ENCODE measurements at regions not wholly inside any gene's neighbourhood (a gene's known extent, or its start where the extent isn't known, plus 50 kb on each side); places are given as distances from the start of the nearest gene placed in this dataset.

DNA sequence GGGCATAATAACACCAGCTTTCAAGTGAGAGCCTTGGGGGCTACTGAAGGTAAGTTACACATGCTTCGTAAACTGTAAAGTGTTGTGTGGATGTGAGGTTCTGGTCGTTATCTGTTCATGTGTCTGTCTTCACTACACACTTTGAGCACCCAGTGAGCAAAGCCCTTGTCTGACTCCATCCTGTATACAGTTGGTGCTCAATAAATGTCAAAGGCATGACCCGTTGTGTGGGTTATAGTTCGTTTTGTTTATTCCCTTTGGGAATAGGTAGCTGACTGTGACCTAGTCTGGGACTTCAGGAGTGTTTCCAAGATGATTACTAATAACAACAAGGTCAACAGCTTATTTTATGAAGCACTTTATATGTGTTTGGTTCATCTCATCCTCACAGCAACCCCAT, 146.9 kb downstream of the MIAT start:
- DNase-seq (no peak), ATAC-seq (replicated peaks) (no peak)
- H3K4me1 Mint-ChIP-seq: peaks cover 0 to 7% of the 10 kb centered on the region in 2 donors
- H3K4me3 Mint-ChIP-seq: no peak overlapping the region
- no peaks in the 10 kb centered on the region for H3K9me3 Mint-ChIP-seq
- H3K27me3 Mint-ChIP-seq: no peaks in the 10 kb centered on the region
- H3K36me3 Mint-ChIP-seq: peaks cover 5% of the 10 kb centered on the region in 2 donors
- no peak overlapping the region for H3K27ac Mint-ChIP-seq

DNA sequence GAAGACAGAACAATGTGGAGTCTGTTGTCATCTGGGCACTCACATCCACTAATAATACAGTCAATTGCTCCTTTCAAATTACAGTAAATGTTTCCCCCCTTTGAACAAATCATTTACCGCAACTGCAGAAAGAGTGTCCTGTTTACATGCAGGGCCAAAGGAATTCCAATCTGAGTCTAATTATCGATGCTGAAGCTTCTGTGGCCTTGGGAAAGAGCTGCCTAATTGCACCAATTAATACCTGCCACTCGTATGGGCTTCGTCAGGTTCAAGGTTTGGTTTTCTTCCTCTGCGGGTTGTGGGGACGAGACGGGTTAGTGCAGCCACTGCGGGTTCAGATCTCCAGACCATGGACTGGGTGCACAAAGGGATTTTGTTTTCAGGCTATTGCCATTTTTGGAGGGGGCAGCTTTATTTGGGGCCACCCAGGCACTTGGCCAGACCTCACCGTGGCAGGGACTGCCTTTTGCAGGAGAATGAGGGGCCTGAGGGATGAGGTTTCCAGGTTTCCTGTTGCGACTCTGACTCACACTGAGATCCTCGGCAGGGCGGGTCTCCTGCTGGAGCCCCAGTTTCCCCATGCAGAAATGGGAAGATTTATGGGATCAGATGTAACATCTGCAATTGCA, 147.6 kb downstream of the MIAT start:
- H3K36me3 Mint-ChIP-seq: peaks cover 5% of the 10 kb centered on the region in 2 donors
- no peak overlapping the region for H3K27ac Mint-ChIP-seq
- H3K4me3 Mint-ChIP-seq: no peak overlapping the region
- DNase-seq: no peak
- H3K4me1 Mint-ChIP-seq: peaks cover 0 to 7% of the 10 kb centered on the region in 2 donors
- ATAC-seq (replicated peaks): no peak
- H3K9me3 Mint-ChIP-seq: no peaks in the 10 kb centered on the region
- H3K27me3 Mint-ChIP-seq: no peaks in the 10 kb centered on the region

DNA sequence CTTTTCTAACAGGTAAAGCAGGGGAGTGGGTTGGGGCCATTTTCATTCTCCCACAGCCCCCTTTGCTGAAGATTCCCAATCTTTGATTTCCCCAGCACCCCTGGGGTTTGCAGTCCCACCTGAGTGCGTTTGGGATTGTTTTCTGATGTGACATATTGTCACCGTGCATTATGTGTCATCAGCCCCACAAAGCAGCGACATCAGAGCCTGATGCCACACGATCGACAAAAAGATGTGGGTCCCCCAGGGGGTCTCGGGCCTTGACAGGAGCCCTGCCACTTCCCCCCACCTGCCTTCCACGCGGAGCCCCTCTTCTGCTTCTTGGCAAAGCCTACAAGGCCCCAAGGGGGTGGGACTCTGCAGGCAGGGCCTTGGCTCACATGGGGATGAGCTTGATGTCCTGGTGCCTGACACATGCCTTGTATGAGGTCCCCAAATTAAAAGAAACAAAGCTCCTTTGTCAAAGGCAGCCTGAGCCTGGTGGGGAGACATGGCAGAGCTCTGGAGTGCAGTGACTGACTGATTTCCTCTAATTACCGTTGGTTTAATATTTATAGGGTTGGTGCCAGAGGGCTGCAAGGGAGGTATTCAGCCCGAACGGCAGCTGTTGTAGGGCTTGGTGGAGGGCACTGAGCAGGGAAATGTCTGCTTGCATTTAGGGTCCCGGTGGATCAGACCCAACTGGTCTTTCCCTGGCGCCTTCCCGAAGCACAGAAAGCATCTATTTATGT, 149.2 kb downstream of the MIAT start:
- H3K27ac Mint-ChIP-seq: no peak overlapping the region
- H3K4me3 Mint-ChIP-seq: no peak overlapping the region
- H3K27me3 Mint-ChIP-seq: no peaks in the 10 kb centered on the region
- ATAC-seq (replicated peaks) (no peak), DNase-seq (no peak)
- no peaks in the 10 kb centered on the region for H3K9me3 Mint-ChIP-seq
- H3K4me1 Mint-ChIP-seq: no peaks in the 10 kb centered on the region
- peaks cover 7 to 11% of the 10 kb centered on the region in 2 donors for H3K36me3 Mint-ChIP-seq

DNA sequence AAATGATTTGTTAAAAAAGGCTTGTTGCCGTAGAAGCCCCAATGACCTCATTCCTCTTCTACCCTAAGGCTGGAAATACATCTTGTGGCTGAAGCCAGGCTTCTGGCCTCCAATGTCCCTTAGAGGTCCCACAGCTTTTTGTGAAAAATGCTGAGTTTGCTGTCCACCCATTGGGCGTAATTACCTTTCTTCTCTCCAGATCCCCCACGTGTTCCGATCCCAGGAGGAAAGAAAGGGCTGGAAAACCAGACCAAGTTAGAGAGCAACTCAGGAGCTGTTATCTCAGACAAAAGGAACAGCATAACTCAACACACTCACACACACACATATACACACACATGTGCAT, 154.2 kb downstream of the MIAT start:
- Mint-ChIP-seq H3K36me3 (peaks cover 4 to 13% of the 10 kb centered on the region in 2 donors), H3K27me3 (no peaks in the 10 kb centered on the region), H3K4me3 (no peak overlapping the region), H3K27ac (no peak overlapping the region), H3K4me1 (no peaks in the 10 kb centered on the region), H3K9me3 (peaks cover 0 to 1% of the 10 kb centered on the region in 2 donors)
- DNase-seq (no peak), ATAC-seq (replicated peaks) (no peak)

DNA sequence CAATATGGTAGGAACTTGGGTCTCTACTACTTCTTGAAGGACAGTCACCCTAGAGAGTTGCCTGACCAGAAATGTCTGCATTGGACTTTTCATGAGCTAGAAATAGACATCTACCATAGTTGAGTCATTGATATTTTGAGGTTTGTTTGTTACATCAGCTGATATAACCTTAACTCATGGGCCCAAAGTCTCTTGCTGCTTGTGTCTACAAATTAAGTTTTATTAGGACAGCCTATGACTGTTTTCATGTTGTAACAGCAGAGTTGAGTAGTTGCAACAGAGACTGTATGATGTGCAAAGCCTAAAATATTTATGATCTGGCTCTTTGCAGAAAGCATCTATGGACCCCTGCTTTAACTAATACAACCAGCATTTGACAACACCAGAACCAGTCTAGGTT, 155.3 kb downstream of the MIAT start:
- no peak for DNase-seq
- no peak for ATAC-seq (replicated peaks)
- H3K4me1 Mint-ChIP-seq: no peaks in the 10 kb centered on the region
- H3K4me3 Mint-ChIP-seq: no peak overlapping the region
- H3K27me3 Mint-ChIP-seq: no peaks in the 10 kb centered on the region
- no peak overlapping the region for H3K27ac Mint-ChIP-seq
- peaks cover 11 to 18% of the 10 kb centered on the region in 2 donors for H3K36me3 Mint-ChIP-seq
- H3K9me3 Mint-ChIP-seq: peaks cover 4 to 5% of the 10 kb centered on the region in 2 donors

DNA sequence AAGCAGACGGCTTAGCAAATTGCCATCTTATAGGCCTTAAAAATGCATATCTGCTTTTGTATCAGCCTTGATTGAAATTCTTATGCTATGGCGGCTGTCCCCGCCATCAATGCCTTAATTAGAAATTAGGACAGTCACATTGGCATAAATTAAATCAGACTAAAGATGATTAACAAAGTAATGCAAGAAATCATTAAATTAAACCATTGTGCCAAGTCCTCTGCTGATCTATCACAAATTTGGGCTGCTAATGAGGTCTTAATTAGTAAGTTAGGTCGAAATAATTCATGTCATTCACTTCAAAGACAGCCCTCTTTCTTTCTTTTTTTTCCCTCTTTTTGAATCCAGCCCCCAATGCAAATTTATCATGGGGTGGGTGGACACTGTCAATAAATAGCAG, 159.3 kb downstream of the MIAT start:
- Mint-ChIP-seq H3K4me3 (no peak overlapping the region), H3K9me3 (peaks cover 5 to 13% of the 10 kb centered on the region in 2 donors), H3K4me1 (no peaks in the 10 kb centered on the region), H3K27ac (no peak overlapping the region), H3K27me3 (no peaks in the 10 kb centered on the region), H3K36me3 (peaks cover 19 to 29% of the 10 kb centered on the region in 2 donors)
- no peak for ATAC-seq (replicated peaks)
- no peak for DNase-seq

DNA sequence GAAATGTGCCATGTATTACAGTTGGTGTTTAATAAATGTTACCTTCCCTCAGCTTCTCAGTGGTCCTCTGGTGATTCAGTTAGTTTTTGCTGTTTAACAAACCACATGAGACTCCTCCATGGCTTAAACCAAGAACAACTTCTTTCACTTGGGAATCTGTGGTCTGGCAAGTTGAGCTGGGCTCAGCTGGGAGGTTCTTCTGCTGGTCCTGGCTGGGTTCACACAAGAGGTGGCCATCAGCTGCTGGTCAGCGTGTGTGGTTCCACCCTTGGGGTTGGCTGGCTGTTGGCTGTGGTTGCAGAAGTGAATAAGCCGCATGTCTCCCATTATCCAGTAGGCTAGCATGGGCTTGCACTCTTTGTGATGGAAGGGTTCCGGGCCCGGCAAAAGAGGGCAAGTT, 160.5 kb downstream of the MIAT start:
- Mint-ChIP-seq H3K27ac (no peak overlapping the region), H3K9me3 (peaks cover 5 to 13% of the 10 kb centered on the region in 2 donors), H3K4me3 (no peak overlapping the region), H3K36me3 (peaks cover 19 to 27% of the 10 kb centered on the region in 2 donors), H3K27me3 (no peaks in the 10 kb centered on the region), H3K4me1 (no peaks in the 10 kb centered on the region)
- no peak for ATAC-seq (replicated peaks)
- no peak for DNase-seq

DNA sequence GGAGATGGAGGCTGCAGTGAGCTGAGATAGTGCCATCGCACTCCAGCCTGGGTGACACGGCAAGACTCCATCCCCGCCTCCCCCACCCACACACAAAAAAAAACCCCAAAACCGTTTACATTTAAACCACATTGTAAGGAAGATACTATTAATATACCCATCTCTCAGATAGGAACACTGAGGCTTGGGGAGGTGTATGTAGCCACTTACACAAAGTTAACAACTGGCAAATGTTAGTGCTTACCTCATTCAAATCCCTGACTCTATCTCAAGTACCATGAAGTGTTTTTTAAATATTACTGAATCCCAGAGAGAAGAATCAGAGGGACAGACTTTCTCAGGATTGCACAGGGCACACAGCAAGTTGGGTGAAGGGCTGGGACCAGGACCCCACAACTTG, 164.5 kb downstream of the MIAT start:
- H3K4me1 Mint-ChIP-seq: no peaks in the 10 kb centered on the region
- no peak overlapping the region for H3K27ac Mint-ChIP-seq
- no peak for ATAC-seq (replicated peaks)

DNA sequence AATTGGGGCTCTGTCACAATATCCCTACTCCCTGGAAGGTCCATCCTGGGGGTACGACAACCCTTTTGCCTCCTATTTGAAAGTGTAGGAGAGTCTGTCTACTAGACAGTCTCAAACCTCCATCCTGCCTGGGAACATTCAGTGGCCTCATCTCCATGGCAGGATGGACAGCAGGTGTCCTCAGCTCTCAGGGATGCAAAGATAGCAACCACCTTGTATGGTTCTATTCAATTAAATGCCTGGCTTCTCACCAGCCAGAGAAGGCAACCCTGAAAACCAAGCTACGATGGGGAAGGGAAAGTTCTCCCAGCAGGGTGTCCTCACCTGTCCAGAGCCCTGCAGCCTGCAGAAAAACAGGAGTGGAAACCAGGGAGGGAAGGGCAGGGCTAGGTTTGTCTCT, 164.9 kb downstream of the MIAT start:
- Mint-ChIP-seq H3K27me3 (no peaks in the 10 kb centered on the region), H3K4me3 (no peak overlapping the region), H3K4me1 (no peaks in the 10 kb centered on the region), H3K36me3 (peaks cover 21 to 22% of the 10 kb centered on the region in 2 donors), H3K27ac (no peak overlapping the region), H3K9me3 (peaks cover 6 to 13% of the 10 kb centered on the region in 2 donors)
- no peak for ATAC-seq (replicated peaks)
- DNase-seq: no peak

More for the DNA sequence above, 164.5 kb downstream of the MIAT start:
- Mint-ChIP-seq H3K36me3 (peaks cover 25 to 26% of the 10 kb centered on the region in 2 donors), H3K4me3 (no peak overlapping the region), H3K9me3 (peaks cover 6 to 13% of the 10 kb centered on the region in 2 donors), H3K27me3 (no peaks in the 10 kb centered on the region)
- no peak for DNase-seq

DNA sequence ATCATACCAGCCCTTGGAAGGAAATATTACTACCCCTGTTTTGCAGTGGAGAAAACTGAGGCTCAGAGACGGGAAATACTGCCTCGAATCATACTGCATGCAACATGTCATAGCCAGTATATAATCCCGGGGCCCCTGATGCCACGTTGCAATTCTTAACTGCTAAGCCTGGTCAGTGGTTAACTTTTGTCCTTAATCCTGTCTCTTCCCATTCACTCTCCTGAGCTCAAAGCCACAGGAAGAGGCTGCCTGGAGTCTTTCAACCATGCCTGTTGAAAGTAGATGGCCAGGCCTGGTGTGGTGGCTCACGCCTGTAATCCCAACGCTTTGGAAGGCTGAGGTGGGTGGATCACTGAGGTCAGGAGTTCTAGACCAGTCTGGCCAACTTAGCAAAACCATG, 166.6 kb downstream of the MIAT start:
- H3K27me3 Mint-ChIP-seq: no peaks in the 10 kb centered on the region
- DNase-seq (no peak), ATAC-seq (replicated peaks) (no peak)
- no peak overlapping the region for H3K4me3 Mint-ChIP-seq
- H3K27ac Mint-ChIP-seq: no peak overlapping the region
- no peaks in the 10 kb centered on the region for H3K4me1 Mint-ChIP-seq
- H3K36me3 Mint-ChIP-seq: peaks cover 6 to 10% of the 10 kb centered on the region in 2 donors
- peaks cover 0 to 1% of the 10 kb centered on the region in 2 donors for H3K9me3 Mint-ChIP-seq

DNA sequence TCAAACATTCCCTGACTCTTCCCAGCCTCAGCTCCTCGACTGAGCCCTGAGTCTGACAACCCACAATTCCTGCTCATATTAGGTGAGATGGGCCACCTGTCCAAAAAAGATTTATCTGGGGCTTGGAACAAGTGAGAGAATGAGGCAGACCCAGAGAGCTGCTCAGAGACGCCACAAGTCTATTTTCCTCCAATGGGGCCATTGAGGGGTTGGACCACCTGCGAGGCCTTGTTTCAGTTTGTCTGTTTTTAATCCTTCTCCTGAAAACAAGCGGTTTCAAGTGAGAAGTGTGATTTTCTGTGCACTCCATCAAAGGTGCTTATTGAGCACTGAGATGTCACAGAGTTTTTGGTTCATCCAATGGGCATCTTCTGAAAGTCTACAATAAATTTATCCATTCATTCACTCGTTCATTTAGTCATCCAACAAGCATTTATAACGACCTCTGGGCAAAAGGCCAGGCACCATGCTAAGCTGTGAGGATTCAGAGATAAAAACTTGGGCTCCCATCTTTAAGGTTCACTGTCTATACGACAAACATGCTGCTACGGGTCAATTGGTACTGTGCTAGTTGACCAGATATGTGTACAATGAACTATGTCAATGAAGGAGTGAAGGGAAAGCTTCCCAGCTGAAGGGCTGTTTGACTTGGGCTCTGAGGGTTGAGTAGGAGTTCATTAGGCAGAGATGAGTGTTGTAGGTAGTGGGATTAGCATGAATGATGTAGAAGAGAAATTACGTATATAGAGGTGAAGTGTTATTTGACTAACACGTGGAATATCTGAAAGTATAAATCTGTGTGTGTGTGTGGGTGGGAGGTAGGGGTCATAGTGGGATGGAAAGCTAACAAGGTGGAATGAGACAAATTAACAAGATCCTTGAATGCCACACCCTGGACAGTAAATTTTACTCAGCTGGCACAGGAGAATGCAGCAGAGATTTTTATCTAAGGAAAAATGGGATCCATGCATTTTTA, 168.9 kb downstream of the MIAT start:
- peaks cover 0 to 1% of the 10 kb centered on the region in 2 donors for H3K9me3 Mint-ChIP-seq
- DNase-seq (no peak), ATAC-seq (replicated peaks) (no peak)
- no peak overlapping the region for H3K27ac Mint-ChIP-seq
- H3K27me3 Mint-ChIP-seq: no peaks in the 10 kb centered on the region
- no peak overlapping the region for H3K4me3 Mint-ChIP-seq
- H3K4me1 Mint-ChIP-seq: no peaks in the 10 kb centered on the region
- peaks cover 0 to 6% of the 10 kb centered on the region in 2 donors for H3K36me3 Mint-ChIP-seq

DNA sequence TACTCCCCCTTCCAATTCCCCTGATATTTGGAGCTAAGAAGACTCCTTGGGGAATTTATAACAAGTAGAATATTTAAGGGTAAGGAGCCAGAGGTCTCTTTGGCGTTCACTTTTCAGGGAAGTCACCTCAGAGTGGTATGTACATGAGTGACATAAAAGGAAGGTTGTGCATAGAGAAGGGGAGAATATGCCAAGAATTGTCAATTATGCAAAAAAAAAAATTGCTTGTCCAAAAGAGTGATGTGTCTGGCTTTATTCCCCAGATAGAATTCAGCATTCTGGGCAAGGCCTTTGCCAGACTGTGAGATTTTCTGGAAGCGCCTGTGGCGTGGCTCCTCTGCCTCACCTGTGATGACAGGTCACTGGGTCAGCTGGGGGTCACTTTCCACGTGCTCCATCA, 170.2 kb downstream of the MIAT start:
- DNase-seq (no peak), ATAC-seq (replicated peaks) (no peak)
- H3K27ac Mint-ChIP-seq: no peak overlapping the region
- H3K4me1 Mint-ChIP-seq: no peaks in the 10 kb centered on the region
- H3K9me3 Mint-ChIP-seq: peaks cover 0 to 1% of the 10 kb centered on the region in 2 donors
- no peak overlapping the region for H3K4me3 Mint-ChIP-seq
- no peaks in the 10 kb centered on the region for H3K27me3 Mint-ChIP-seq
- peaks cover 0 to 6% of the 10 kb centered on the region in 2 donors for H3K36me3 Mint-ChIP-seq

DNA sequence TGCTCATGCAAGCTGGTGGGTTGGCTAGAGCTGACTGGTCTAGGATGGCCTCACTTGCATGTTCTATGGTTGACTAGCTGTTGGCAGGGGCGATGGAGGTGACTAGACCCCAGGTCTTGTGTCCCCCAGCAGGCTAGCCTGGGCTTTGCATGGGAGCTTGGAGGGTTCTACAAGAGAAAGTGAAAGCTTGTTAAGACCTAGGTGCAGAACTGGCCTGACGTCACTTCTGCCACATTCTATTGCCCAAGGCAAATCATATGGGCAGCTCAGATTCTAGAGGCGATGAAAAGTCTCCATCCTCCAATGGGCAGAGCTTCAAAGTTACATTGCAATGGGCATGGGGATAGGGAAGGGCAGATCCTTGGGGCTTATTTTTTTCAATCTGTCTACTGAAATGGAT, 170.9 kb downstream of the MIAT start:
- Mint-ChIP-seq H3K9me3 (peaks cover 0 to 1% of the 10 kb centered on the region in 2 donors), H3K27me3 (no peaks in the 10 kb centered on the region), H3K36me3 (peaks cover 0 to 6% of the 10 kb centered on the region in 2 donors), H3K4me1 (no peaks in the 10 kb centered on the region), H3K4me3 (no peak overlapping the region), H3K27ac (no peak overlapping the region)
- ATAC-seq (replicated peaks) (no peak), DNase-seq (no peak)

DNA sequence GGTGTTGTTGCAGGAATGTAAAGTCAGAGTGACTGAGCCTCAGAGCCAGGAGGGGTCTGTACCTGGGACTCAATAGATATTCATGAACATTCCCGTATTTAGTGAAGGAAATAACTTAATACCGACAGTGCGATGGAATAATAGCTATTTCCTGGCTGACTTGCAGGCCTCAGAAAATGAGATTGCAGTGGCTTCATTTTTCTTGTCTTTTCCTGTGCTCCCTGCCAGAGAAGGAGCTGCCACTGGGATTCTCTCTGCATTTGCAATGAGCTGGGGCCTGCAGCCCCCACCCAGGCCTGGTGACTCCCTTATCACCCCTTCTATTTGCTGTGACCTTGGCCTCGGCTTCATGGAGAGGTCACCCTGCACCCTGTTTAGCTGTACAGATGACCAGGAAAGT, 173.4 kb downstream of the MIAT start:
- ATAC-seq (replicated peaks) (no peak), DNase-seq (no peak)
- H3K9me3 Mint-ChIP-seq: peaks cover 0 to 1% of the 10 kb centered on the region in 2 donors
- no peak overlapping the region for H3K4me3 Mint-ChIP-seq
- no peaks in the 10 kb centered on the region for H3K4me1 Mint-ChIP-seq
- H3K27me3 Mint-ChIP-seq: no peaks in the 10 kb centered on the region
- H3K27ac Mint-ChIP-seq: no peak overlapping the region
- H3K36me3 Mint-ChIP-seq: peaks cover 0 to 6% of the 10 kb centered on the region in 2 donors

Measured in stimulated activated naive B cell treated with anti-CD40 and anti-IgM and Interleukin-4, amounts not matched to agents 10 μg/mL and 1 μg/mL and 100 μg/mL, for 72 hours (primary cell).